DOHH2 (cell line): ENCODE measurements at regions not wholly inside any gene's neighbourhood (a gene's known extent, or its start where the extent isn't known, plus 50 kb on each side); places are given as distances from the start of the nearest gene placed in this dataset.

Source experiments
- CTCF ChIP-seq: fragments of 200-600 bp; sonication (generic); IDR thresholded peaks from one replicate; pipeline ENCODE4 v1.5.1; 2014; ENCODE audit warnings: antibody characterized with exemption, mild to moderate bottlenecking, low read depth, low read length; ENCODE audit not compliant: poor library complexity, severe bottlenecking
- EZH2phosphoT487 ChIP-seq: fragments of 200-600 bp; sonication (generic); IDR thresholded peaks from 2 replicates; pipeline ENCODE4 v1.6.1; 2017; ENCODE audit warnings: borderline replicate concordance, mild to moderate bottlenecking, antibody characterized with exemption, low read length, moderate library complexity, mixed read lengths

- TF ChIP-seq CTCF (no peak), EZH2phosphoT487 (no peak)
These were observed 2094.5 kb upstream of the TENM3 start for GRCh38 chr4:180148737-180149136.
